ENCODE measurements at regions not wholly inside any gene's neighbourhood (a gene's known extent, or its start where the extent isn't known, plus 50 kb on each side); places are given as distances from the start of the nearest gene placed in this dataset.

DNA sequence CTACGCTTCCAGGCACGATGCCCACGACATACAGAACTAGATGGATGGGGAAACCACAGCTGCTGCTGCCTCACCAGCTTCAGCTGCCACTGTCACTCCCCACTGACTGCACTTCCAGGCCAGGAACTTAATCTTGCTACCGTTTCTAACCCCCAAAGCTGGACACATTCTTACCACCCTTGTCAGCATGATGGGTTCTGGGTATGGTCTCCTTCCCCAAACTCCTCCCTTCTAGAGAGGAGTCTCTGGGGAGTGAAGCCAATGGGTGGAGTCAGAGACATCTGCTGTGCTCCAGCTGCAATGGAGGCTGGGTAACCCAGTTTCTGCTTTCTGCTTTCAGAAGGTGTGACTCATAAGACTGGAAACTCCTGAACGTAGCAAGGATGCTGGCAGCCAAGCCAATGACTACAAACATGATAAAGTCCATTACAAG lies 87.0 kb upstream of the THY1 start:
- Mint-ChIP-seq H3K27me3 (ENCODE audit: low read depth) (peaks cover 52% of the 10 kb centered on the region), H3K4me1 (peaks cover 38% of the 10 kb centered on the region), H3K9me3 (peaks cover 3% of the 10 kb centered on the region), H3K4me3 (peak overlapping the region in 1 of 3 experiments; percentile 22), H3K27ac (peak overlapping the region; percentile 36 to 67 (median 63)), H3K36me3 (ENCODE audit: low read depth) (peaks cover 3% of the 10 kb centered on the region)
- TF ChIP-seq CTCF (IDR thresholded peaks at IDR 0.05; ENCODE audit: unreplicated experiment in 3 of 3), result no peak

DNA sequence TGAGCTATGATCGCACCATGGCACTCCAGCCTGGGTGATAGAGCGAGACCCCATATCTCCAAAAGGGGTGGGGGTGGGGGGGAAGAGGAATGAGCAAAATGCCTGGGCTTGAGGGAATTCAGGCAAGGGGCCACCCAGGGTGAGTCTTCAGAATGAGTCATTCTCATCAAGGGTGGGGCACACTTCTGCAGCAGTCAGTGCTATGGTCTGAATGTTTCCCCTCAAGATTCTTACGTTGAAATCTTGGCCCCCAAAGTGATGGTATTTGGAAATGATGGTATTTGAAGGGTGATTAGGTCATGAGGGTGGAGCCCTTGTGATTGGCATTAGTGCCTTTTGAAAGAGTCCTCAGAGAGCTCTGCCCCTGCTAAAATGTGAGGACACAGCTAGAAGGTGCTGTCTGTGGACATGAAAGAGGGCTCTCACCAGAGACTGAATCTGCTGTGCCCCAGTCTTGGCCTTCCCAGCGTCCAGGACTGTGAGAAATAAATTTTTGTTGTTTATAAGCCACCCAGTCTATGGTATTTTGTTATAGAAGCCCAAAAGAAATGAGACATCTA lies 86.4 kb upstream of the THY1 start:
- H3K9me3 Mint-ChIP-seq, result peaks cover 3% of the 10 kb centered on the region
- H3K36me3 Mint-ChIP-seq (ENCODE audit: low read depth), result peaks cover 3% of the 10 kb centered on the region
- H3K27me3 Mint-ChIP-seq (ENCODE audit: low read depth), result peaks cover 52% of the 10 kb centered on the region

DNA sequence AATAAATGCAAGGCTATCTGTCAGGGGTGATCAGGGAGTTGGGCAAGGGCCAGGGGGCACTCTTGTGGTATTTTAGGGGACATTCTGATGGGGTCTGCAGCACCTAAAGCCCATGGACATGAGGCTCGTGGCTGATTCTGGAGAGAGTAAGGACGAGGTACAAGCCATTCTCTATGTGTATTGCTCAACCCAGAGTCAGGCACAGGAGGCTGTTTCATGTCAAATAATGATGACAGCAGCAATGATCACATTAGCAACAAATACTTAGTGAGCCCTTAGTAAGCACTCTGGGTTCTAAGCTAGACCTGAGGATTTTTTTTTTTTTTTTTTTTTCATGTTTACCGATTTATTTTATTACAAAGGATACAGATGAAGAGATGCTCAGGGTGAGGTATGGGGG lies 83.5 kb upstream of the THY1 start:
- Mint-ChIP-seq H3K4me1 (peaks cover 25% of the 10 kb centered on the region), H3K36me3 (ENCODE audit: low read depth) (peaks cover 3% of the 10 kb centered on the region), H3K27me3 (ENCODE audit: low read depth) (peaks cover 44% of the 10 kb centered on the region), H3K27ac (peak overlapping the region in 1 of 3 experiments; percentile 51), H3K4me3 (no peak overlapping the region), H3K9me3 (peaks cover 3% of the 10 kb centered on the region)
- TF ChIP-seq CTCF (IDR thresholded peaks at IDR 0.05; ENCODE audit: unreplicated experiment in 3 of 3), result no peak

More for the DNA sequence above, 86.4 kb upstream of the THY1 start:
- Mint-ChIP-seq H3K27ac (peak overlapping the region; percentile 36 to 67 (median 63)), H3K4me1 (peaks cover 39% of the 10 kb centered on the region), H3K4me3 (peak overlapping the region in 1 of 3 experiments; percentile 22)
- no peak for TF ChIP-seq CTCF (IDR thresholded peaks at IDR 0.05; ENCODE audit: unreplicated experiment in 3 of 3)

DNA sequence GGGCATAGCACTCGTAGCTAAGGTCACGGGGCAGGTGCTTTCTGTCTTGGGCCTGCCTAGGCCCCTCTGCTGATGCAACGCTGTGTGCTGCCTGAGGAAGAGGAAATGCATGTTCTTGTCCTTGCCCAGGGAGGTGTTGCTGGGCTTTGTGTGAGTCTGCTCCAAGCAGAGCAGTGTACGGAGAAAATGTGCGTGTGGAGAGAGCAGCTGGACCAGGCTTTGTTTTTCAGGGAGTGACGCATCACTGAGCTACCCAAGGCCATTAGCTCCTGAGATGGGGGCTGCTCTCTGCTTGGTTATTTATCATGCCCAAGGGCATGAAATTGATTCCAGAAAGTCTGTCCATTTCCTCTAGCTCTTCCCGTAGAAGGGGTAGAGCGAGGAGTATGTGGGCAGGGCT lies 82.9 kb upstream of the THY1 start:
- Mint-ChIP-seq H3K27me3 (ENCODE audit: low read depth) (peaks cover 41% of the 10 kb centered on the region), H3K36me3 (ENCODE audit: low read depth) (peaks cover 3% of the 10 kb centered on the region), H3K9me3 (peaks cover 3% of the 10 kb centered on the region), H3K27ac (peak overlapping the region in 1 of 3 experiments; percentile 51), H3K4me3 (no peak overlapping the region), H3K4me1 (peaks cover 25% of the 10 kb centered on the region)
- TF ChIP-seq CTCF (IDR thresholded peaks at IDR 0.05; ENCODE audit: unreplicated experiment in 3 of 3), result no peak

GRCh38 chr11:119505071-119505470 lies 82.1 kb upstream of the THY1 start:
- peak overlapping the region; percentile 35 to 83 (median 46) for H3K27ac Mint-ChIP-seq
- H3K4me1 Mint-ChIP-seq, result peaks cover 21% of the 10 kb centered on the region
- peaks cover 3% of the 10 kb centered on the region for H3K36me3 Mint-ChIP-seq (ENCODE audit: low read depth)
- no peak for TF ChIP-seq CTCF (IDR thresholded peaks at IDR 0.05; ENCODE audit: unreplicated experiment in 3 of 3)
- peaks cover 38% of the 10 kb centered on the region for H3K27me3 Mint-ChIP-seq (ENCODE audit: low read depth)
- no peak overlapping the region for H3K4me3 Mint-ChIP-seq
- H3K9me3 Mint-ChIP-seq, result peaks cover 3% of the 10 kb centered on the region

GRCh38 chr11:119504371-119504770 lies 81.4 kb upstream of the THY1 start:
- Mint-ChIP-seq H3K36me3 (ENCODE audit: low read depth) (peaks cover 3% of the 10 kb centered on the region), H3K4me1 (peaks cover 14% of the 10 kb centered on the region), H3K27me3 (ENCODE audit: low read depth) (peaks cover 34% of the 10 kb centered on the region), H3K27ac (no peak overlapping the region), H3K9me3 (peaks cover under 1% of the 10 kb centered on the region), H3K4me3 (no peak overlapping the region)
- no peak for TF ChIP-seq CTCF (IDR thresholded peaks at IDR 0.05; ENCODE audit: unreplicated experiment in 3 of 3)
